ENCODE measurements at regions not wholly inside any gene's neighbourhood (a gene's known extent, or its start where the extent isn't known, plus 50 kb on each side); places are given as distances from the start of the nearest gene placed in this dataset.

DNA sequence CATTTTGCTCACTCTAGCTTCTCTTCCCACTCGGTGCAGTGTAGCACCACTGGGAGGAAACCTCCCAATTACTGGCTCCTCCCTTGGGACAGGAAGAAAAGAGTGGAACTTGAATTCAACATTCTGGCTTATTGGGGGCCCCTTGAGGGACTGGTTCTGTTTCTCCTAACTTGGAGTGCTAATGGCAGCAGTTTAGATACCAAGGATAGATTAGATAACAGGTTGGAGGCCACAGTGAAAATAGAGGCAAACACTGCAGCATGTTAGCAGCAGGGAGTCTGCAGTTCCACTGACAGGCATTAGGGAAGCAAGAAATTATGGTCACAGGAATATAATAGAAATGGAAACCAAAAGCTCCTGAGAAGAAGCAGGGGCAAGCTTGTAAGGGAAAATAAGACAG lies 322.0 kb downstream of the ABCC12 start:
- Mint-ChIP-seq H3K36me3 (ENCODE audit: unreplicated experiment) (peaks cover 12% of the 10 kb centered on the region), H3K4me1 (ENCODE audit: low read depth, unreplicated experiment) (no peaks in the 10 kb centered on the region), H3K4me3 (ENCODE audit: unreplicated experiment) (no peak overlapping the region), H3K27ac (ENCODE audit: unreplicated experiment) (no peak overlapping the region), H3K9me3 (ENCODE audit: unreplicated experiment) (peaks cover 9% of the 10 kb centered on the region), H3K27me3 (ENCODE audit: unreplicated experiment) (no peaks in the 10 kb centered on the region)
- TF ChIP-seq, protein P1, sequence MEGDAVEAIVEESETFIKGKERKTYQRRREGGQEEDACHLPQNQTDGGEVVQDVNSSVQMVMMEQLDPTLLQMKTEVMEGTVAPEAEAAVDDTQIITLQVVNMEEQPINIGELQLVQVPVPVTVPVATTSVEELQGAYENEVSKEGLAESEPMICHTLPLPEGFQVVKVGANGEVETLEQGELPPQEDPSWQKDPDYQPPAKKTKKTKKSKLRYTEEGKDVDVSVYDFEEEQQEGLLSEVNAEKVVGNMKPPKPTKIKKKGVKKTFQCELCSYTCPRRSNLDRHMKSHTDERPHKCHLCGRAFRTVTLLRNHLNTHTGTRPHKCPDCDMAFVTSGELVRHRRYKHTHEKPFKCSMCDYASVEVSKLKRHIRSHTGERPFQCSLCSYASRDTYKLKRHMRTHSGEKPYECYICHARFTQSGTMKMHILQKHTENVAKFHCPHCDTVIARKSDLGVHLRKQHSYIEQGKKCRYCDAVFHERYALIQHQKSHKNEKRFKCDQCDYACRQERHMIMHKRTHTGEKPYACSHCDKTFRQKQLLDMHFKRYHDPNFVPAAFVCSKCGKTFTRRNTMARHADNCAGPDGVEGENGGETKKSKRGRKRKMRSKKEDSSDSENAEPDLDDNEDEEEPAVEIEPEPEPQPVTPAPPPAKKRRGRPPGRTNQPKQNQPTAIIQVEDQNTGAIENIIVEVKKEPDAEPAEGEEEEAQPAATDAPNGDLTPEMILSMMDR (IDR thresholded peaks at IDR 0.05; ENCODE audit: partially characterized antibody, unreplicated experiment) = no peak
- no peak for DNase-seq

DNA sequence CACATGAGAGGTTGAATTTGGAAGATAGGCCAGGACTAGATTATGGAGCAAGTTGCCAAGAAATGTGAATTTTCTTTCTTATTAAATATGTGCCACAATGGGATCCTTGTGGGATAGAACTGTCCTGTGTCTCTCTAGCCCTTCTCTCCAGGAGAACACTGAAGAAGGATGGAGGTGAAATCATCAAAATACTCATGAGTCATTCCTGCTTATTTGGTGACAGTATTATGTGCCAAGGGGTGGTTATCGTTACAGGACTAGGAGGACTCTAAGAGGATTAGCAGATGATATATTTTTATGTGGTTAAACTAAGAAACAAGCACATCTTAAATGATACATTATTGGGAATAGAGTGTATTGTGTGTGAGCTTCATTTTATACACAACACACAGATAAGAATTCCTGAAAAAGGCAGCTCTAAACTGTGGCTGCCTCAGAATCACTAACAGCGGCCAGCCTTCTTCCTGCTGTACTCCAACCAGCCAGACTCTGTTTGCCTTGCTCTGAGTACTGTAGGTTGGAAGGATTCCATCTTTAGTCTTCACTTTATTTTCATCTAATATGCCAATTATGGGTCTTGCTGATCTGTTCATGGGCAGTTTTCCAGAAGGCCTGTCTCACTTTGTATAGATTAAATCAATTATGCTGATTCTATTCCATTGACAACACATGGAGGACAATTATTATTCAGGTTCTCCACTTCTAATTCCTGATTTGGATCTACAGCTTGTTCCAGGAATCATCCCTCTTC lies 325.8 kb downstream of the ABCC12 start:
- DNase-seq = no peak
- Mint-ChIP-seq H3K36me3 (ENCODE audit: unreplicated experiment) (peaks cover 12% of the 10 kb centered on the region), H3K4me3 (ENCODE audit: unreplicated experiment) (no peak overlapping the region), H3K27ac (ENCODE audit: unreplicated experiment) (no peak overlapping the region), H3K4me1 (ENCODE audit: low read depth, unreplicated experiment) (no peaks in the 10 kb centered on the region), H3K9me3 (ENCODE audit: unreplicated experiment) (peaks cover 8% of the 10 kb centered on the region), H3K27me3 (ENCODE audit: unreplicated experiment) (no peaks in the 10 kb centered on the region)
- TF ChIP-seq, protein P1 (IDR thresholded peaks at IDR 0.05; ENCODE audit: partially characterized antibody, unreplicated experiment) = no peak

DNA sequence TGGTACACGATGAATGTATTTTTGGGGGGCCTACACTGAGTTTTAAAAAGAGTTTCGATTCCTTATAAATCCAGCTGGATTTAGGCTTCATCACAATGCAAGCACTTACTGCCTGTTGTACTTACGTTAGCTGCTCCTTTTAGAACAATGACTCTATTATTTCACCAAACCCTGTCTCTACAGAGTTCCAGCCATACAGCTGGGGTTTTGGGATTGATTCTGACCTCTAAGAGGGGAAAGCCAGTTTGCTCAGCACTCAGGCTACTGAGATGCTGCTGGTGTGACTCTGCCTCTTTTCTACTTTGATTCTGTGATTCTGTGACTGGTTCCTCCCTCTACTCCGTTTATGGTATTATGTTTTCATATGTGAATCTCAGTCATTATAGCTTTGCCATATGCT lies 329.7 kb downstream of the ABCC12 start:
- Mint-ChIP-seq H3K27me3 (ENCODE audit: unreplicated experiment) (no peaks in the 10 kb centered on the region), H3K4me3 (ENCODE audit: unreplicated experiment) (no peak overlapping the region), H3K4me1 (ENCODE audit: low read depth, unreplicated experiment) (no peaks in the 10 kb centered on the region), H3K9me3 (ENCODE audit: unreplicated experiment) (no peaks in the 10 kb centered on the region), H3K27ac (ENCODE audit: unreplicated experiment) (no peak overlapping the region), H3K36me3 (ENCODE audit: unreplicated experiment) (no peaks in the 10 kb centered on the region)
- TF ChIP-seq, protein P1 (IDR thresholded peaks at IDR 0.05; ENCODE audit: partially characterized antibody, unreplicated experiment) = no peak
- no peak for DNase-seq

DNA sequence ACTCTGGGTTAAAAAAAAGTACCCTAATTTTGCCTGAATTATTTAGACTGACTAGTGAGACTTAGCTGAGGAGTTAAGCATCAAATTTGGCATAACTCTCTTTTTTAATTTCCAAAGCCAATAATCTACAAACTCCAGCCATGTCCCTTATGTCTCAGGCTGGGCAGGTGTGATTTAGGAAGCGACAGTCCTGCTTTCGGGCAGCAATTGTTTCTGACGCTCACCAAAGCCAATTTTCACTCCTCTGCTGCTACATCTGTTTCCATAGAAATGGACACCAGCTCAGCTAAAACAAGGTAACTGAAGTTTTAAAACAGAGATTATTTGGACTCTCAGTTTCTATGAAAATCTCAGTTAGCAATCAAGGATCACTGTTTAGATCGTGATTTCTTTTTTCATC lies 338.7 kb downstream of the ABCC12 start:
- peaks cover 6% of the 10 kb centered on the region for H3K36me3 Mint-ChIP-seq (ENCODE audit: unreplicated experiment)
- no peaks in the 10 kb centered on the region for H3K27me3 Mint-ChIP-seq (ENCODE audit: unreplicated experiment)
- H3K9me3 Mint-ChIP-seq (ENCODE audit: unreplicated experiment) = peaks cover 7% of the 10 kb centered on the region
- DNase-seq = no peak
- H3K4me3 Mint-ChIP-seq (ENCODE audit: unreplicated experiment) = no peak overlapping the region
- TF ChIP-seq, protein P1 (IDR thresholded peaks at IDR 0.05; ENCODE audit: partially characterized antibody, unreplicated experiment) = no peak
- H3K27ac Mint-ChIP-seq (ENCODE audit: unreplicated experiment) = no peak overlapping the region
- H3K4me1 Mint-ChIP-seq (ENCODE audit: low read depth, unreplicated experiment) = no peaks in the 10 kb centered on the region

DNA sequence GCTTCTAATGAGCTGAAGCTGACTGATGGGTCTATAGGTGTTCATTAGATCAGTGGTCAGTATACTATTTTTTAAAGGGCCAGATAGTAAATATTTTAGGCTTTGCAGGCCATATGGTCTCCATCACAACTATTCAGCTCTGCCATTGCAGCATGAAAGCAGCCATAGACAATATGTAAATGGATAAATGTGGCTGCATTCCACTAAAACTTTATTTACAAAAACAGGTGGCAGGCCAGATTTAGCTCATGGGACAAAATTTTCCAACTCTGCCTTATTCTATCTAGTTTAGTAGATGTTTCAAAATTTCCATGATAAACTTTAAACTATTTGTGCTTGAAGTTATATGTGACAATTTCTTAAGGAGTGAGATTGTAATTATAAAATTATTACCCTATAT lies 339.3 kb downstream of the ABCC12 start:
- Mint-ChIP-seq H3K27ac (ENCODE audit: unreplicated experiment) (no peak overlapping the region), H3K36me3 (ENCODE audit: unreplicated experiment) (peaks cover 6% of the 10 kb centered on the region), H3K4me1 (ENCODE audit: low read depth, unreplicated experiment) (no peaks in the 10 kb centered on the region), H3K4me3 (ENCODE audit: unreplicated experiment) (no peak overlapping the region), H3K27me3 (ENCODE audit: unreplicated experiment) (no peaks in the 10 kb centered on the region), H3K9me3 (ENCODE audit: unreplicated experiment) (peaks cover 7% of the 10 kb centered on the region)
- no peak for DNase-seq
- TF ChIP-seq, protein P1 (IDR thresholded peaks at IDR 0.05; ENCODE audit: partially characterized antibody, unreplicated experiment) = no peak

Data from glutamatergic neuron (in vitro differentiated cells).